Spleen (tissue), 7 donors: ENCODE measurements at regions not wholly inside any gene's neighbourhood (a gene's known extent, or its start where the extent isn't known, plus 50 kb on each side); places are given as distances from the start of the nearest gene placed in this dataset.

ENCODE experiments used
- POLR2AphosphoS5 ChIP-seq, 3 donors: sonication (generic); formaldehyde crosslinking; IDR thresholded peaks; one replicate each; pipeline ENCODE4 v1.5.1; 2017; ENCODE audit warnings: antibody characterized with exemption in 3 of 3
- TF ChIP-seq, protein P1 (sequence below), 11 experiments: fragments of 200-600 bp in 7 of 11; fragments of 450-650 bp in 4 of 11; sonication (generic) in 4 of 11; IDR thresholded peaks in 8 of 11; conservative IDR thresholded peaks in 3 of 11; 1 replicate in 7 of 11; 2 replicates in 4 of 11; pipeline versions ENCODE4 v1.4.0 to v1.8.0; 2016 to 2021; ENCODE audit warnings: antibody characterized with exemption in 11 of 11, inconsistent platforms in 4 of 11, mild to moderate bottlenecking in 1 of 11
- donor health status: DM: no; HTN: no; CAD: no; lungs with moderate emphysema.
- donor health status: DM: no; HTN: no; CAD: no.
- donor health status: DM: no; HTN: no; CAD: no.

- TF ChIP-seq, protein P1, sequence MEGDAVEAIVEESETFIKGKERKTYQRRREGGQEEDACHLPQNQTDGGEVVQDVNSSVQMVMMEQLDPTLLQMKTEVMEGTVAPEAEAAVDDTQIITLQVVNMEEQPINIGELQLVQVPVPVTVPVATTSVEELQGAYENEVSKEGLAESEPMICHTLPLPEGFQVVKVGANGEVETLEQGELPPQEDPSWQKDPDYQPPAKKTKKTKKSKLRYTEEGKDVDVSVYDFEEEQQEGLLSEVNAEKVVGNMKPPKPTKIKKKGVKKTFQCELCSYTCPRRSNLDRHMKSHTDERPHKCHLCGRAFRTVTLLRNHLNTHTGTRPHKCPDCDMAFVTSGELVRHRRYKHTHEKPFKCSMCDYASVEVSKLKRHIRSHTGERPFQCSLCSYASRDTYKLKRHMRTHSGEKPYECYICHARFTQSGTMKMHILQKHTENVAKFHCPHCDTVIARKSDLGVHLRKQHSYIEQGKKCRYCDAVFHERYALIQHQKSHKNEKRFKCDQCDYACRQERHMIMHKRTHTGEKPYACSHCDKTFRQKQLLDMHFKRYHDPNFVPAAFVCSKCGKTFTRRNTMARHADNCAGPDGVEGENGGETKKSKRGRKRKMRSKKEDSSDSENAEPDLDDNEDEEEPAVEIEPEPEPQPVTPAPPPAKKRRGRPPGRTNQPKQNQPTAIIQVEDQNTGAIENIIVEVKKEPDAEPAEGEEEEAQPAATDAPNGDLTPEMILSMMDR (IDR thresholded peaks at IDR 0.05 in 8 of 11, conservative IDR thresholded peaks at IDR 0.05 in 3 of 11), result no peak
- no peak for TF ChIP-seq POLR2AphosphoS5 (IDR thresholded peaks at IDR 0.05)
These were observed 568.2 kb upstream of the ZP4 start for GRCh38 chr1:238458899-238459298.
